ENCODE measurements at regions not wholly inside any gene's neighbourhood (a gene's known extent, or its start where the extent isn't known, plus 50 kb on each side); places are given as distances from the start of the nearest gene placed in this dataset.

GRCh38 chr11:38155856-38156255, 1557.8 kb upstream of the RAG2 start:
- TF ChIP-seq SREBF2 (IDR thresholded peaks at IDR 0.05; ENCODE audit: low read length) (no peak), SIX5 (IDR thresholded peaks at IDR 0.05; ENCODE audit: low read depth, low read length, severe bottlenecking) (no peak), CBFB (IDR thresholded peaks at IDR 0.05; ENCODE audit: low read depth) (no peak), NR2C2 (IDR thresholded peaks at IDR 0.05; ENCODE audit: borderline replicate concordance, control insufficient read depth, insufficient read length, low read depth) (no peak), YY1 (IDR thresholded peaks at IDR 0.05; ENCODE audit: low read depth, low read length) (no peak), GABPA (IDR thresholded peaks at IDR 0.05; ENCODE audit: low read depth) (no peak), POLR2AphosphoS5 (IDR thresholded peaks at IDR 0.05; ENCODE audit: low read length) (no peak)

Measured in GM12878 (cell line).